ENCODE measurements at regions not wholly inside any gene's neighbourhood (a gene's known extent, or its start where the extent isn't known, plus 50 kb on each side); places are given as distances from the start of the nearest gene placed in this dataset.
"Not testable (repeated sequence)": the region's sequence is repeated elsewhere in the genome, so short reads cannot be mapped to it uniquely, and the experiment has no call there.

DNA sequence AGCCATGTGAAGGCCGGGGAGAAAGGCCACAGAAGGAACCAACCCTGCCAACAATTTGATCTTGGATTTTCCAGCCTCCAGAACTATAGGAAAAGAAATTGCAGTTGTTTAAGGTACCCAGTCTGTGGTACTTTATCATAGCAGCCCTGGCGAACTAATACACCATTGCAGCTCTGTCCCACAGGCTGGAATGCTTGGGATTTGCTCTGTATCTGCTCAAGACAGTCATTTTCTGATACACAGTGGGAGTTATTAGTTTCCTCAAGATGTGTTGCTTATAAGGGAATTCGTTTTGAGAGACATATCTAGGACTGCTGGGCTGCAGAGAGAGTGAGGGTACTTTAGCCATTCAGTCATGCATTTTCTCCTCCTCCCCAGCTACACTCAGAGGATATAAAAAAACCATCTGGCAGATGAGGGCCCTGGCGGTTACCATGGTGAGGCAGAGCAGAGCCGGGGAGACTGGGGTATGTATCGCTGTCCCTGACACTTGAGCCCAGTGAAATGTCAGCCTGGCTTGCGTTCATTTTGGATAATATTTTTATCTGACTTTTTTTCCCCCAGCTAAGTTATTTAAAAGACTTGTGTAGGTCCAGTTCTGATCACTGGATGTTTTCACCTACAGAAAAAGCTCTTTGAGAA lies 104.6 kb downstream of the DIRAS3 start:
- peak; percentile 55 for DNase-seq

DNA sequence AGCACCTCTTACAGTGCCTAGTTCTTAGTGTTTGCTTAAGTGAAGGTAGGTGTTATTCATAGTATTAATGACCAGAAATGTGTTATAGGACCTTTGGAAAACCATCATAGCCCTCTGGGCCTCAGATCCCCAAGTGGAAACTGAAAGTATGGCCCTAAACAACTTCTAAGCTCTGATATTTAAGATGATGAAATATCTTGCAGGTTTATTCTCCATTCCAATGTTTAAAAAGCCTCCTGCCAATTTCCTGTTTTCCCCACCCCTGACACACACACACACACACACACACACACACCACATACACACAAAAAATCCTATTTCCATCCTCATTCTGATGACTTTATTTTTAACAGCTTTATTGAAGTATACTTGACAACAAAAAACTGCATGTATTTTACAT lies 108.2 kb downstream of the DIRAS3 start:
- DNase-seq = no peak

DNA sequence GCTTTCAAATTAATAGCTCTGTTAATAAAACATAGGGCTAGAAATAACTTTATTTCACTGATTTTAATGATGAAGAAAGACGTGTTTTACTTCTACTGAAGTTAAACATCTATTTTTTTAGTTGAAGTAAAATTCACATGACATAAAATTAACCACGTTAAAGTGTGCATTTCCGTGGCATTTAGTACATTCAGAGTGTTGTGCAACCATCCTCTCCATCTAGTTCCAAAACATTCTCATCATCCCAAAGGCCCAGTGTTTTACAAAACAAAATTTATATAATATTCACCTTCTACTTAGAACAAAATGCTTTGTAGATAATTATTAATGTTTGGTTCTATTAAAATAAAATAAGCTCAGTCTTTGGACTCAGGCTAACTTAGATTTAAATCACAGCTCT lies 108.5 kb upstream of the GNG12 start:
- no peak for DNase-seq

DNA sequence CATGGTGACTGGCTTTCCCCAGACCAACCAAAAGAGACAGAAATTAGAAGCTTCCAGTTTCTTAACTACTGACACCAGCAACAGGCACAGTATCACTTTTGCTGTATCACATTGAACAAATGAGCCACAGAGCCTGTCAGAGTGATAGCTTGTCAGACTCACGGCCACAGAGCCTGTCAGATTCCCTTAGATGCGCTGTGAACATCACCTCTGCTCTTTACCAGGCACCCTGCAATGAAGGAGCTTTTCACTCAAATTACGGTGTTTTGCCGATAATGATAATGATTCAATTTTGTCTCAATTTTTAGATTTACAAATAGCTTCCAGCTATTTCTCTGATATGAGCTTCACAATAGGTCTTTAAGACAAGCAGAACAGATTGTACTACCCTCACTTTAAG lies 107.9 kb upstream of the GNG12 start:
- no peak for DNase-seq

DNA sequence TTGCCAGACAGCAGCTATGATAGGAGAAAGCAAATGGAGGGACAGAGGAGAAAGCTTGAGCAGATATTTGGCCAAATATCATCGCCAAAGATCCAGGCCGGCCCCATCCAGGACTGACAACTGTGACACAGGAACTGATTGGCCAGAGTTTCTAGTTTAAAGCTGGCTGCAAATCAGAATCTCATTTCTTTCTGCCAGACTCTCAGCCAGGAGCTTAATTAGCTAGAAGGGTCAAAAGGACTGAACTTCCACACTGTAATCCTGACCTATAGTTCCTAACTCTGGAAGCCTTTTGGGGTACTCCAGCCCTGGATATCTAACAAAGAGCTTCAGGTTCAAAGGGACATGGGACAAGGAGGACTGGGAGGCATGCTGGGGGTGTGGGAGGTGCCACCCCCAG lies 106.7 kb upstream of the GNG12 start:
- DNase-seq = no peak

DNA sequence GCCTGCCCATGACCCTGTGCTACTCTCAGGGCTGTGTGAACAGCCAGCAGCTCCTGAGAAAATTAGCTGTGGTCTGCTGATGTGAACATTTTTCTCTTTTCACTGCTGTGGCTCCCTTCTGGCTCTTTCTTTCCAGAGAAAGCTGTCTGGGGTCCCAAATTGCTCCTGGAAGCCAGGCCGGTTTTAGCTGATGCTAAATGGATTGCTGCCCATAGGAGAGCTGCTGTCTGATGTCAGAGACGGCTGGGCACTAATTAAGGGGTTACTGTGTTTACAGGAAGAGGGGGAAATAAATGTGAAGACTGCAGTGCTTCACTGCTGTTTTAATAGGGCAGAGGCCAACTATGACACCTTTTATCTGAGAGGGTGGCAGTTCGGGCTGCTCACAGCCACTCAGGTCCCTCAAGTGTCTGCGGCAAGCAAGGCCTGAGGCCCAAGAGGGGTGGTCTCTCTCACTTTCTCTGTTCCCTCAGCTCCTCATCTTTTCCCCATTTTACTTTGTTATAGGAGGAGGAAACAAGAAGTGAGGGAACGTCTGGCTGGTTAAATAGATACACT lies 106.0 kb upstream of the GNG12 start:
- no peak for DNase-seq

DNA sequence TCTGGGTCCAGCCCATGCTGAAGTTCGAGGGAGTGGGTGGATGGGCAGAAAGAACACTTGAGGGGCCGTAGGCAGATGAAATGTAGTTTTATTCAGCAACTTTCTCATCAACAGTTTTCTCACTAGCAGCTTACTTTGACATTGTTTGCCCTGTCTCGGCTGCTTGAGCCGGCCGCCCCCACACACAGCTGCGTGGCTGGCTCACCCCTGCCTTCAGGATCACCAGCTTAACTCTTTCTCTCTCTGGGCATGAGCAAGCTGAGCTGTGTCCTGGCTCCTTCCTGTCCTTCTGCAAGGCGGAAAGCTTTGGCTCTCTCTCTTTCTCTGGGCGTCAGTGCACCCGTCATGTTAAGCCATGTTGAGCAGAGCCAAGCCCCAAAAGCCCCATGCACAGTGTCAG lies 104.4 kb upstream of the GNG12 start:
- DNase-seq = no peak

DNA sequence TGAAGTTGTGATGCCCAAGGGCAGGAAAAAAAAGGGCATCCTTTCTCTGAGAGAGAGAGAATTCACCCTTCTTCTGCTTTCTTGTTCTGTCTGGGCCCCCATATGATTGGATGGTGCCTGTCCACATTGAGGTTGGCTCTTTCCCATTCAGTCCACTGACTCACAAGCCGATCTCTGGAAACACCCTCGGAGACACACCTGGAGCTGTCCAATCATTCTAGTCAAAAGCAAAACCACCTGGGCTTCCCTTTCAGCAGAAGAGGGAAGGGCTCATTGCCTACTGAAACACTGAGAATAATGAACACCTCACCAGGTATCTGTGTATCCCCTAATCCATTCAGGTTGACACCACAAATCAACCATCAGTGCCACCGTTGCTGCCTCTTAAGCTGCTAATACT lies 103.7 kb upstream of the GNG12 start:
- no peak for DNase-seq

DNA sequence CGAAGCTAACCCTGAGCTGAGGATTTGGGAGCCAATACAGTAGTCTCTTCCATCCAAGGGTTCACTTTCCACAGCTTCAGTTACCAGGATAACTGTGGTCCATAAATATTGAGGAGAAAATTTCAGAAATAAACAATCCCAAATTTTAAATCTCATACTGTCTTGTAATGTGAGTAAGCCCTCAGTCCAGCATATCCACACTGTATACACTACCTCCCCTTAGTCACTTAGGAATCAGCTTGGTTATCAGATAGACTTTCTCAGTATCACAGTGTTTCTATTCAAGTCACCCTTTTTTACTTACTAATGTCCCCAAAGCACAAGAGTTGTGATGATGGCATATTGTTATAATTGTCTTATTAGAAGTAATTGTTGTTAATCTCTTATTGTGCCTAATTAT lies 102.3 kb upstream of the GNG12 start:
- no peak for DNase-seq

DNA sequence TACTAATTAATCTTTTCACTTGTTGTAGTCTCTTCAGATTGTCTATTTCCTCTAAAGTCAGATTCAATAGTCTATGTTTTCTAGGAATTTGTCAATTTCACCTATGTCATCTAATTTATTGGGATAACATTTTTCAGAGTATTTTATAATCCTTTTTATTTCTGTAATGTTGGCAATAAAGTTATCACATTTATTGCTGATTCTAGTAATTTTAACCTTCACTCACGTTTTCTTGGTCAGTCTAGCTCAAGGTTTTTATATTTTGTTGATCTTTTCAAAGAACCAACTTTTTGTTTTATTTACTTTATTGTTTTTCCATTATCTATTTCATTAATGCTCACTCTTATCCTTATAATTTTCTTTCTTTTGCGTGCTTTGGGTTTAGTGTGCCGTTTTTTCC lies 97.9 kb upstream of the GNG12 start:
- DNase-seq = no peak

DNA sequence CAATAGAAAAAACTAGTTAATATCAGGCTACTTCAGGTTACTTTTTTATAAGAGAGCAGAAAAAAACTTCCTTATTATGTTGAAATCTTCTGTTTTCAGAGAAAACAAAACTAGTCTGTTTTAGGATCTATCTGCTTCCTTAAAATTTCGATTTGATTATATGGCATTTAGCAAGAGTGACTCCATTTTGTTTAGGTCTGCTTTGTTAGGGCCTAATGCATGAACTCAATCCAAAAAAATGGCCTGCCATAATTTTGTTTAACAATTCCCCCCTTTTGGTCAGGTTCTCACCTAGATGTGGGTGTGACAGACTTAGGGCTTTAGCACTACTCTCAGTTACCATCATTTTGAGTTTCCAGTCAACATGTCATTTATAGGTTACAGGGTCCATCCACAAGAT lies 89.8 kb upstream of the GNG12 start:
- no peak for DNase-seq

DNA sequence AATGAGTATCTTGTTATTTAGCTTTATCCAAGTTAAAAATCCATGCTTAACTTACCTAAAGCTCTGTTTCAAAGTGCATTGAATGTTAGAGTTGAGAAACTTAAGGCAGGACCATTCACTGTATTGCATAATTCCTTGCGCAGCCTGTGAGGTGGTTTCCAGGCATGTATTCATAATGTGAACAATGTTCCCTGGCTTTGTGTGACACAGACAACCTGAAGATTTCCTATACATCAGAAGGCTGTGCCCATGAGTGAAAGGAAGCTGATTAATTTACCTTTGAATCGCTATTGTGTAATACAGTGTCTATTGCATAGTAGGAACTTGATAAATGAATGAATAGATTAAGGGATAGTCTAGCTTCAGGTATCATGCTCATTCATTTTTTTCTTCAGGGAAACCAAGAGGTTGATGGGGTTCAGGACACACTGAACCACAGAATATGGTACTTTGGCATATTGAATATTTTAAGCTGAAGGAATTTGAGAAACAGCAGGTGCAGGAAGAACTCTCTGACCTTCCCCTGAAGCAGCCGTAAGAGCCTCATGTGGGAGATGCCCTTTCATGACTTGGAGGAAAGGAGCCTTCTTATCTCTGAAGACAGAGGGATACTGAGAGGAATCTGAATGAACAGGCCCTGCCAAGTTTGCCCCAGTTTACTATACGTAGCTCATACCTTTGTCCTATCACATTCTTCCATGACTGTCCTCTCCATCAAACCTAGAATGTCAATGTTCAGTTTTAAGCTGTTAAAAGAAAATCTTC lies 88.6 kb upstream of the GNG12 start:
- no peak for DNase-seq

DNA sequence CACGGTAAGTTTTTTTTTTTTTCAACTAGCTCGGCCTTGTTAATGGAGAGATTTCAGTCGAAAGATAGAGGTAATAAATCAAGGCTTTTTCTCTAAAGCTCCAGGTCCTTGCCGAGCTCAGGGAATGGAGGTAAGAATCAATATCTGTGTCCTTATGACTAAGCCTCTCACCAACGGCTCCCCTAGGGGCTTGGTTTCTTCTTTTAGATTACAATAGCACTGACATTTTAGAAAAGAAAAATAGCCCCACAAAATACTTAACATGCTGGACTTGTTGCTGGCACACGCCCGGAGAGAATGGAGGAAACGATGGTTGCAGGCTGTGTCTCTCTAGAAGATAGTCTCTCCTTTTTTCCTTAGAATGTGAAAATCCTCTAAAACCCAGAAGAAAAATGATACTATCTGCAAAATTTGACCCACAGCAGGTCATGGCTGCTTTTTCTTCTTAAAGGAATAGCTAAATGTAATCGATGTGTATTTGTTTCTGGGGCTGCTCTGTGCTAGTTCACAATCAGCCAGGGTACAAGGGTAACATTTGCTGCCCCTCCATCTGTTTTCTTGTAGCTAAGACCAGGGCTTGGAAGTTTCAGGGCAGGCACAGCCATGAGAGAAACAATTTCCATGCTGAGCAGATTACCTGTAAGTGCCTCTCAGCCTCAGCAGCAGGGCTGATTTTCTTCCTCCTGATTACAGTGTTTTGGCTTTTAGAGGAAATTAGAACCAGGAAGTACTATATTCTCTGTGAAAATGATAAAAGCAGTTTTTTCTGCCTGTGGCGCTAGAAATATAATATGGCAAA lies 86.2 kb upstream of the GNG12 start:
- no peak for DNase-seq

DNA sequence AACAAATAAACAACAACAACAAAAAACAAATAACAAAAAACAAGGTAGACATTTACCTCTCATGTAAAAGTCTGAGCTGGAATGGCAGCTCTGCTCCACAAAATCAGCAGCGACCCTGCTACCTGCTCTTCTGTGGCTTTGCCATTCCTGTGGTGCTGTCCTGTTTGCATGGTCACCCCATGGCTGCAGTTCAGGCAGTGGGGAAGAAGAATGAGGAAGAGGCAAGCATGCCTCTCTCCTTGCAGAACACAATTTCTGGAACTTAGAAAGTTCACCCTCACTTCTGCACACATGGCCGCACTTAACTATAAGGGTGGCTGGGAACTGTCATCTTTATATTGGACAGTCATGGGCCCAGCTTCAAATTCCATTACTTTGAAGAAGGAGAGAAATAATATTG lies 84.8 kb upstream of the GNG12 start:
- no peak for DNase-seq

DNA sequence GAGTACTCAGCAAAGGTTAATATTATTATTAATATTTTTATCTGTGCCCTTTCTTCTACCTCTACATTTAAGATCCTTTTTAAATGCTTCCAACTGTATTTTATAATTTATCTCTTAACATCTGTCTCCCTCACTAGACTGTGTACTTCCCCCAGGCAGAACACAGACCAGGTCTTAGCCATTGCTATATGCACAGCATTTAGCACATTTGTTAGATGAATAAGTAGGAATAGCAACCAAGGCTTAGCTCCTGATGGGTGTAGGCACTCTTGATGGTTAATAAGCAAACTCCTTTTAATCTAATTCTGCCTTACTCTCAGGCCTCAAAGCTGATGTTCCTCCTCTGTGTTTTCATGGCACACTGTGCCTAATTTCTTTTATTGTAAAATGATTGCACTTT lies 83.7 kb upstream of the GNG12 start:
- DNase-seq = no peak

DNA sequence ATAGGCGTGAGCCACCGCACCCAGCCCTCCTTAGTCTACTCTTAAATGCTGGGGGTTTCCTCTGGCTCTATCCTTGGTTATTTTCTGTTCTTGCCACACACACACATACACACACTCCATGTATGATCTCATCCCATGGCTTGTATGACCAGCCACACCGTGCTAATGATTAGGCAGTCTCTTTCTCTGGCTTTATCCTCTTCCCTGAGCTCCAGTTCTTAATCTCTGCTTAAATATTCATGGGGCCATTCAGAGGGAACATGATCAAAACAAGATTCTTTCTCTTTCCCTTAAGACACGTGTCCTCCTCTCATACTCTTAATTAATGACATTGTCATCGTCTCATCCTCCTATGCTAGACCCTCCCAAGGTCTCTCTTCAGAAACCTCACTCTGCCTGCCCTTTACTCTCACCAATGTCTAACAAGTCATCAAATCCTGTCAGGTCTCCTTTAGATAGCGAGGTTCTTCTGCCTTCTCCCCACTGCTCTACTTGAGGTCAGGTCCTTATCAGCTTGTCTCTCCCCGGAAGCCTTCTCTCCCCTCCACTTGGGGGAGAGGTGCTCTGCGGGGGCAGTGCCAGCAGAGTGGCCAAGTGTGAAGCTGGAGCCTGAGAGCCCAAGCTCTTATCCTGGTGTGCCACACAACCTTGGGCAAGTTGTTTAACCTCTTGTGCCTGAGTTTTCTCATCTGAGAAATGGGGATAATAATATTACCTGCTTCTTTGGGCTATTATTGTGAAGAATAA lies 83.0 kb upstream of the GNG12 start:
- DNase-seq = no peak

DNA sequence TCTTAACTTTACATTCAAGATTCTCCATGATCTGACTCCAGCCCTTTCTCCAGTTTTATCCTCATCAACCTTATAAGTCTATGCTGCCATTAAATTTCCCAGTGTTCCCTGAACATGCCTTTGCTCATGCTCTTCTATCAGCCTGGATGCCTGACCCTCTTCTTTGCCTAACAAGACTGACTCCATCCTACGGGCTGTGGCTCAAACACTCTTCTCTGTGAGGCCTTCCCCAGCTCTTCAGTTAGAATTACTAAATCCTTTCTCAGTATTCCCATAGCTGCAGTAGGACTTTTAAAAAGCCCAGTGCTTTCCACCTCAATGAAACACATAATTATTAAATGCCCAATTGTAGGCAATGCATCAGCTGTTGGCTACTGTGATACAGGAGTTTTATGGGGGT lies 76.5 kb upstream of the GNG12 start:
- DNase-seq = no peak

DNA sequence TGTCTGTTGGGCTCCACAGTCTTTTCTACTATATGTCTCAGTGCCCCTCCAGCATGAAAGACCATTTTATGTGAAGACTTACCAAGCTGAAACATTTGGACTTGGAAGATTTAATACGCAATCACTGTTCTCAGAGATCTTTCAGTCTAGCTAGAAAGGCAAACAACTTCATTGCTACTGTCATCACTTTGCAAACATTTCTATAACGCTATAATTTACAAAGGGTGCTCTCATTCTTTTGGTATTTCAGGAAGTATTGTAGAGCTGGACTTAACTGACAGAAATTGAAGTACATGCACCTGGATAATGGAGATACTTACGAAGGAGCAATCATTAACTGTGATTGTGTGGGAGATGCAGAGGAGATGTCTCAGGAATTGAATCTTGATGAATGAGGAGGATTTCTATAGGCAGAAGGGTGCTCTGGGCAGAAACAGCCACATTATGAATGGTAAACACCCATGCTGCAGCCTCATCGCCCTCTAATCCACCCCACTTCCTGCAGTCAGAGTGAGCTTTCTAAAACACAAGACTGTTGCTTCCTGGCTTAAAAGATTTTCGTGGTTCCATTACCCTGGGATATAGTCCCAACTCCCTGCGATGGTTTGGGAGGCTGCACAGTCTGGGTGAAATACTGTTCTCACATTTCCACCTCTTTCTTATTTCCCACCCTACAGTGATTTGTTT lies 75.1 kb upstream of the GNG12 start:
- no peak for DNase-seq

DNA sequence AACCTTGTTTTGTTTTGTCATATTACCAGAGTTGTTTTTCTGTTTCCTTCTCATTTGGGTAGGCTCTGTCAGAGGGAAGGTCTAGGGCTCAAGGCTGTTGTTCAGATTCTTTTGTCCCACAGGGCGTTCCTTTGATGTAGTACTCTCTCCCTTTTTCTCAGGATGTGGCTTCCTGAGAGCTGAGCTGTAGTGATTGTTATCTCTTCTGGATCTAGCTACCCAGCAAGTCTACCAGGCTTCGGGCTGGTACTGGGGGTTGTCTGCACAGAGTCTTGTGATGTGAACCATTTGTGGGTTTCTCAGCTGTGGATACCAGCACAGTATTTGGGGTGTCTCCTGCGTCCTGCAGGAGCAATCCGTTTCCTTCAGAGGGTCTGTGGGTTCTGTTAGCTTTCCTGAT lies 74.2 kb upstream of the GNG12 start:
- DNase-seq = not testable (repeated sequence)

DNA sequence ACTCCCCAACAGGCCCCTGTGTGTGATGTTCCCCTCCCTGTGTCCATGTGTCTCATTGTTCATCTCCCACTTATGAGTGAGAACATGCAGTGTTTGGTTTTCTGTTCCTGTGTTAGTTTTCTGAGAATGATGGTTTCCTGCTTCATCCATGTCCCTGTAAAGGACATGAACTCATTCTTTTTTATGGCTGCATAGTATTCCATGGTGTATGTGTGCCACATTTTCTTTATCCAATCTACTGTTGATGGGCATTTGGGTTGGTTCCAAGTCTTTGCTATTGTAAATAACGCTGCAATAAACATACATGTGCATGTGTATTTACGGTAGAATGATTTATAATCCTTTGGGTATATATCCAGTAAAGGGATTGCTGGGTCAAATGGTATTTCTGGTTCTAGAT lies 72.7 kb upstream of the GNG12 start:
- not testable (repeated sequence) for DNase-seq

DNA sequence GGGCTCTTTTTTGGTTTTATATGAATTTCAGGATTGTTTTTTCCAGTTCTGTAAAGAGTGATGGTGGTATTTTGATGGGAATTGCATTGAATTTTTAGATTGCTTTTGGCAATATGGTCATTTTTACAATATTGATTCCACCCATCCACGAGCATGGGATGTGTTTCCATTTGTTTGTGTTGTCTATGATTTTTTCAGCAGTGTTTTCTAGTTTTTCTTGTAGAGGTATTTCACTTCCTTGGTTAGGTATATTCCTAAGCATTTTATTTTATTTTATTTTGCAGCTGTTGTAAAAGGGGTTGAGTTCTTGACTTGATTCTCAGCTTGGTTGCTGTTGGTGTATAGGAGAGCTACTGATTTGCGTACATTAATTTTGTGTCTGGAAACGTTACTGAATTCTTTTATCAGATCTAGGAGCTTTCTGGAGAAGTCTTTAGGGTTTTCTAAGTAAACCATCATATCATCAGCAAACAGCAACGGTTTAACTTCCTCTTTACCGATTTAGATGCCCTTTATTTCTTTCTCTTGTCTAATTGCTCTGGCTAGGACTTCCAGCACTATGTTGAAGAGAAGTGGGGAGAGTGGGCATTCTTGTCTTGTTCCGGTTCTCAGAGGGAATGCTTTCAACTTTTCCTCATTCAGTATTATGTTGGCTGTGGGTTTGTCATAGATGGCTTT lies 69.4 kb upstream of the GNG12 start:
- not testable (repeated sequence) for DNase-seq

Measured in NCI-H774 (cell line).